ENCODE measurements at regions not wholly inside any gene's neighbourhood (a gene's known extent, or its start where the extent isn't known, plus 50 kb on each side); places are given as distances from the start of the nearest gene placed in this dataset.

DNA sequence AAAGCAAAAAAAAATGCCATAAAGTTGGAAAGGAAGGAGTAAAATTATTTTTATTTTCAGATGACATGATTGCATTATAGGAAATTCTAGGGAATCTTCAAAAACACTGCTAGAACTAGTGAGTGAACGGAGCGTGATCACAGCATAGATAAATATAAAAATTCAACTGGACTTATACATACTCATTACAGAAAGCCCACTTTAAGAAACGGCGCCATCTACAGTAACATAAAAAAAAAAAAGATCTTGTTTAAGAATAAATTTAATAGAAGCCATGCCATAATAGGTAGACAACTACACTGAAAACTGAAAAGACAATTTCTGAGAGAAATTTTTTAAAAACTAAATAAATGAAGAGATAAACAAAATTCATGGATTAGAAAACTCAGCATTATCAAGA is 623.1 kb upstream of the MGMT start:
- TF ChIP-seq GATA1 (IDR thresholded peaks at IDR 0.05; ENCODE audit: low read depth, low read length) (no peak), POLR2A (IDR thresholded peaks at IDR 0.05; ENCODE audit: low read length) (no peak)
- no peak for DNase-seq

GRCh38 chr10:128846927-128847326 is 620.1 kb upstream of the MGMT start:
- no peak for DNase-seq
- TF ChIP-seq GATA1 (IDR thresholded peaks at IDR 0.05; ENCODE audit: low read depth, low read length) (no peak), POLR2A (IDR thresholded peaks at IDR 0.05; ENCODE audit: low read length) (no peak)

- TF ChIP-seq GATA1 (IDR thresholded peaks at IDR 0.05; ENCODE audit: low read depth, low read length) (no peak), POLR2A (IDR thresholded peaks at IDR 0.05; ENCODE audit: low read length) (no peak)
- no peak for DNase-seq
Observed at GRCh38 chr10:128848810-128849209, 618.2 kb upstream of the MGMT start.

DNA sequence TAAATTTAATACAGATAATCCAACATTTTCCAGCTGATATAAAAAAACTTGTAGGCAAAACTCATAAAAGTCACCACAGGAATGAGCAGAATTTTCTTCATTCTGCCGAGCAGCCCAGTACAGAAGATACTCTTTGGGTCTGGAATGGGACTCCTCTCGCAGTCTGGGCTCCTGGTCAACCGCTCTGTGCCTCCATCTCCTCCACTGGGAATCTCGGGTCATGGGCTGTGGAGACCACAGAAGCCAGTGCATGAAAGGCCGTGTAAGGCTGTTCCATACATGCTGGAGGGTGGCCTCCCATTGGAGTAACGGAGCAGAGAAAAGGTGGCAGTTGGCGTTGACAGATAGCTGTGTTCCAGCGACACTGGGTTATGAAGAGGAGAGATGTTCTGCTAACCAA is 616.4 kb upstream of the MGMT start:
- no peak for DNase-seq
- TF ChIP-seq GATA1 (IDR thresholded peaks at IDR 0.05; ENCODE audit: low read depth, low read length) (no peak), POLR2A (IDR thresholded peaks at IDR 0.05; ENCODE audit: low read length) (no peak)

- no peak for TF ChIP-seq GATA1 (IDR thresholded peaks at IDR 0.05; ENCODE audit: low read depth, low read length)
- no peak for TF ChIP-seq POLR2A (IDR thresholded peaks at IDR 0.05; ENCODE audit: low read length)
- DNase-seq = no peak
Observed at GRCh38 chr10:128851281-128851680, 615.8 kb upstream of the MGMT start.

DNA sequence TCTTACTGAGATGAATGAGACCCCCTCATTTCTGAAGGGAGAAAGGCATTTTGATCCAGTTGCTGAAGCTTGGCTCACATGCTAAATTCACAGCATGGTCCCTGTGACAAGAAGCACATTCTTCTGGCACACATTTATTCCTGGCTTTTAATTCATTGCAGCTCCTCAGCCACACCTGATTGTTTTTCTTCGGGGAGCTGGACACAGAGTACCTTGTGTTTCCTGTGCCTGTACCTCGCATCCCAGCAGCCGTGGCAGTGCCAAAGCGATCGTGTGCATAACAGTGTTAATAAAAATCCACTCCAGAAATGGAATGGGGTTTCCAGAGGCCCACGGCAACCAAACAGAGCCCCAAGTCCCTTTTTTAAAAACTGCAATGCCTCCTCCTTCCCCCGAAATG is 615.3 kb upstream of the MGMT start:
- DNase-seq = no peak
- no peak for TF ChIP-seq POLR2A (IDR thresholded peaks at IDR 0.05; ENCODE audit: low read length)
- TF ChIP-seq GATA1 (IDR thresholded peaks at IDR 0.05; ENCODE audit: low read depth, low read length) = no peak

DNA sequence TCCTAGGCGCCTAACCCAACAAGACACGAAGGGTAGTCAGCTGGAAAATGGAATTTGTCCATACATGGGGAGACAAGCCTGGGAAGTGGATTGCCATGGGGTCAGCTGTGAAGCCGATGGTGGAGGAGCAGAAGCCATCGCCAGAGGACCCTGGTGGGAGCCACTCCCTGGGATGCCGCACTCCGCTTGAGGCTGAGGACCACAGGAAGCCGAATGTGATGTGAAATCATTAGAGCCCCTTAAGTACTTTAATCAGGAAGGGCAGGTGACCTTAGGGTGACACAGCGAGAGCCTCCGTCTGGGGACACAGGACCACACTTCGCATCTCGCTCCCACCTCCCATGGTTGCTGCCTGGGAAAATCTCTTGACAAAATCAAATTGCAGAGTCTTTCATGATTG is 614.6 kb upstream of the MGMT start:
- no peak for DNase-seq
- TF ChIP-seq GATA1 (IDR thresholded peaks at IDR 0.05; ENCODE audit: low read depth, low read length) (no peak), POLR2A (IDR thresholded peaks at IDR 0.05; ENCODE audit: low read length) (no peak)

DNA sequence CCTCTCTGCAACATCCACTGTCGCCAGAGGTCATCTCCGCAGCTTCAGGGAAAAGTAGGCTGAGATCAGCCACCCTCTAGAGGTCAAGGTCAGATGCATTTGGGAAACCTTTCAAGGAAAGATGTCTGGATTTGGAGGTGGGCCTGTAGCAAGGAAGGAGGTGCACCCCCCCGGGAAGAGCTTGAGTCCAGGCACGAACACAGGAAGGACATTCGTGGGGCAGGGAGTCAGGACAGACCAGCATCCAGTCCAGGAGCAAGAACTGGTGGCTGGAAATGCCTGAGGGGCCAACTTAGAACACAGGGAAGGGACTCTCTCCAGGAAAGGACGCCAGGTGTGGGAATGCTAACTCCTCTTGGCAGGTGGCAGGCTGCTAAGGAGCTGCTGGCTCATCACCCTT is 614.1 kb upstream of the MGMT start:
- DNase-seq = no peak
- no peak for TF ChIP-seq POLR2A (IDR thresholded peaks at IDR 0.05; ENCODE audit: low read length)
- no peak for TF ChIP-seq GATA1 (IDR thresholded peaks at IDR 0.05; ENCODE audit: low read depth, low read length)

GRCh38 chr10:128853537-128853936 is 613.5 kb upstream of the MGMT start:
- DNase-seq = no peak
- TF ChIP-seq POLR2A (IDR thresholded peaks at IDR 0.05; ENCODE audit: low read length) = no peak
- no peak for TF ChIP-seq GATA1 (IDR thresholded peaks at IDR 0.05; ENCODE audit: low read depth, low read length)

DNA sequence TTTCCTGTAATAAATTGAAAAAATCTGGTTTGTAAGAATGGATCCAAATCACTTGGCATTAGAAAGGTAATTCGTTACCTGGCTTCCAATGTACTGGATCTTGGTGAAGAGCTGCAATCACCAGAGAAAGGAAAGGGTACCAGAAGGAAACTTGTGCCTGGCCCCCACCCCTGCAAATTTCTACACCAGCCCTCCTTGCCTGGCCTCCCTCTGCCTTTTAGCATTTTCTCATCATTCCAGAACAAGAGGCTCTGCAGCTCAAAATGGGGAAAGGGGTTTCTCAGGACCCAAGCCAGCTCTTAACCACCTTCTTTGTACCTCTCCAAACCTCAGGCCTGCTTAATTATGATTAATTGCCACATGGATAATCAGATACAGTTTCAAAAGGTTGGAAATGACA is 612.8 kb upstream of the MGMT start:
- TF ChIP-seq POLR2A (IDR thresholded peaks at IDR 0.05; ENCODE audit: low read length) = no peak
- no peak for TF ChIP-seq GATA1 (IDR thresholded peaks at IDR 0.05; ENCODE audit: low read depth, low read length)
- DNase-seq = no peak

DNA sequence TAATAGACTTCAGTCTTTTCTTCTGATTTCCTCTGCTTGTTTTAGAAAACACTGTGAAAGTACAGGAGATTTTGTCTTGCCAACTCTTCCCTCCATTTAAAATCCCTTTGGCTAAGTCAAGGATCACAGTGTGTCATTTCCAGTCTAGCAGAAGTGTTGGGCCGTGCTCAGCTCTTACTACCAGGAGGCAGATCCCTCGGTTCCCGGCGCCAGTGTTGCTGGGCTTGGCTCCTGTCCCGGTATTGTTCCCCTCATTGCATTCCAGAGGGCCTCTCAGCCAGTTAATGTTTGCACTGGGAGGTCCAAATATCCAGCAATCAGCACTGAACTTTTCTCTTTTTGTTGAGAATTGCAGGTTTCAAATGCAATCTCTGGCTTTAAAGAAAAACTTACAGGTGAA is 612.1 kb upstream of the MGMT start:
- DNase-seq = no peak
- no peak for TF ChIP-seq POLR2A (IDR thresholded peaks at IDR 0.05; ENCODE audit: low read length)
- TF ChIP-seq GATA1 (IDR thresholded peaks at IDR 0.05; ENCODE audit: low read depth, low read length) = no peak

DNA sequence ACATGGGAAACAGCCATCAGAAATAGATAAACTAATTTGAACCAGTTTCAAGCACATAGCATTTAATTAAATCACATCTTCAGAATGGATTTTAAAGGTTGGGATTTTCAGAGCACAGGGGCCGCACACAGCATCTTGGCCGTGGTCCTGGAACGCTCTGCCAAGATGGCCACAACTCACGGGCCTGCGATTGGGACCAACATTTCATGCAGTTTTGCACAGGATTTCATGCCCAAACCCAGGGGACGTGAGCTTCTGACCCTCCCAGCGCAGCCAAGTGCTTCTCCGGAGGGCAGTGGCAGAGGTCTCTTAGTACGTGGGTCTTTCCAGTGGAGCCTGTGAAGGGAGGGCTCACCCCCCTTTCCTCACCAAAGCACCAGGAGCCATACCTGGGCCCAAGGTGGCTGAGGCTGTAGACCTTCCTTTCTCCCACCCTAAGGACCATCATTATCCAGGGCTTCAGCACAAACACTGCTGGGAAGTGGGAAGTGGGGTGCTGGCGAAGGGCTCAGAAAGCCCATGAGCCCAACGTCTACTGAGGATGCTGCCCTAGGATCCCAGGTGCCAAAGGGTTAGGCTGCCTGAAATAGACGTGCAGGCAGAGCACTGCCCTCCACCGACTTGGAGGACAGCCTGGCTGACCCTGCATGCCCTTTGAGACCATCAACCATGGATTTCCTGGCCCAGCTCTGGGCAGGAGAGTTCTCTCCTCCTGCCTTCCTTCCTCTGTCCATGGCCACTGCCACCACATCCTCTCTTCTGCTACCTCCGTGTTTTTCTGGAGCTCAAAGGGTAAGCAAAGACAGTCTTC is 611.2 kb upstream of the MGMT start:
- TF ChIP-seq GATA1 (IDR thresholded peaks at IDR 0.05; ENCODE audit: low read depth, low read length) (no peak), POLR2A (IDR thresholded peaks at IDR 0.05; ENCODE audit: low read length) (no peak)
- DNase-seq = no peak

DNA sequence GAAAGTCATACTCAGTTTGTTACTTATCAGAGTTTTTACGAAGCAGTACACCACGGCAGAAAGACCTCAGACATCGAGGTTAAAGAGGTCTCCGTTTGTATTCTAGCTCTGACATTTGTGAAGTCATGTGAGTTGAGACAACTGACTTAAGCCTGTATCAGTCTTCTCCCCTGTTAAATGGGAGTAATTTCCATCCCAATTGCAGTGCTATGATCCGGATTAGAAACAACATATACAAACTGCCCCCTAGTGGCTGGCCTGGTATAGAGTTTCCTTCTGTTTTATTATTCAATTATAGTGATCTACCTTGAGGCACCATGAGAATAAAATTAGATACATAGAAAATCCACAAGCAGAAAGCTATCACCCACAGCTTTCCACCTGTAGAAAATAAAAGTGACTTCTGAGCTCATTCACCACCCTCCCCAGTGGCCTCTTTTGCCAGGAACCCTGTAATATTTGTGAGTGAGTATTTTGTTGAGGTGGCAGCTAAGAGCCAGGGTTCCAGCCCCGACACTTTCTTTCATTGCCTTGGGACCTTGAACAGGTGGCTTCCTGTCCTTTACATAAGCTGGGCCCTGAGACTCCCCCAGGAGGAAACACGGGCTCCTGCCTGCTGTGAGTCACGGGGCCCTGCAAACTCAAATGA is 607.2 kb upstream of the MGMT start:
- DNase-seq = peak; percentile 17 to 56
- TF ChIP-seq POLR2A (IDR thresholded peaks at IDR 0.05; ENCODE audit: low read length) (no peak), GATA1 (IDR thresholded peaks at IDR 0.05; ENCODE audit: low read depth, low read length) (no peak)

DNA sequence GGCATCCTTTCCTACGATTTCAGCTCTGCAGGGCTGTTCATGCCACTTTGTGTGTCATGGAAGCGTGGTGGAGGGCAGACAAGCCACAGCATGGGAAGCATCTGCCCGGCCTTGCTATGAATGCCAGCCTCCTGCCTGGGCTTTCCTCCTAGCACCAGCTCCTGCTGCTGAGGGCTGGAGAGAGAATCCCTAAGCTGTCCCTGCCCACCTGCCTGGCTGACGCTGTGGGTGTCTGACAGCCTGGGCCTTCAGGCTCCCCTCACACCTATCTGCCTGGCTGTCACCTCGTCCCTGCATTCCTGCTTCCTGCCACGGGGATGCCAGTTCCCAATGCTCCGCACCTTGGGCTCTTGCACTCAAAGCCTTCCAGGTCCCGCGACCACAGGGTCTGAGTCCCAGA is 606.5 kb upstream of the MGMT start:
- no peak for DNase-seq
- TF ChIP-seq GATA1 (IDR thresholded peaks at IDR 0.05; ENCODE audit: low read depth, low read length) (no peak), POLR2A (IDR thresholded peaks at IDR 0.05; ENCODE audit: low read length) (no peak)

All from erythroblast (primary cell).